Colonic mucosa (tissue), 4 donors: ENCODE measurements at regions not wholly inside any gene's neighbourhood (a gene's known extent, or its start where the extent isn't known, plus 50 kb on each side); places are given as distances from the start of the nearest gene placed in this dataset.

Experiments
- DNase-seq: peaks from one replicate; pipeline ENCODE4 v3.0.0-alpha.2; 2020
- H3K27ac ChIP-seq: fragments of 200-600 bp; one replicate; pipeline ENCODE4 v1.8.0; 2021
- H3K27me3 ChIP-seq: fragments of 200-600 bp; one replicate; pipeline ENCODE4 v1.8.0; 2021
- H3K36me3 ChIP-seq: fragments of 200-600 bp; one replicate; pipeline ENCODE4 v1.8.0; 2021
- H3K4me1 ChIP-seq: fragments of 200-600 bp; one replicate; pipeline ENCODE4 v1.8.0; 2021; ENCODE audit warnings: mild to moderate bottlenecking
- H3K4me3 ChIP-seq: fragments of 200-600 bp; one replicate; pipeline ENCODE4 v1.8.0; 2021
- H3K9ac ChIP-seq, 2 donors: one replicate each; pipeline ENCODE4 v1.7.0; 2013; ENCODE audit warnings: control low read depth in 2 of 2, low read depth in 2 of 2, low read length in 2 of 2
- H3K9me3 ChIP-seq: fragments of 200-600 bp; one replicate; pipeline ENCODE4 v1.8.0; 2021
- intact Hi-C: fragments of 100-400 bp; cut with DNase I; formaldehyde crosslinking; loops from one replicate; pipeline ENCODE4 v1.14.1; 2022
- TF ChIP-seq, protein P1 (sequence below): fragments of 200-600 bp; IDR thresholded peaks from one replicate; pipeline ENCODE4 v1.8.0; 2022; ENCODE audit warnings: antibody characterized with exemption, mild to moderate bottlenecking
- donor health status: healthy.
- donor health status: DM: no; HTN: no; CAD: no.
- donor health status: DM: no; HTN: no; CAD: no.

GRCh38 chr4:57378766-57379165 lies 268.6 kb upstream of the IGFBP7 start:
- no peak for DNase-seq
- Histone ChIP-seq H3K9me3 (no peaks in the 10 kb centered on the region), H3K9ac (no peak overlapping the region), H3K4me1 (no peaks in the 10 kb centered on the region), H3K27ac (no peak overlapping the region), H3K27me3 (no peaks in the 10 kb centered on the region), H3K4me3 (no peak overlapping the region), H3K36me3 (no peaks in the 10 kb centered on the region)
- intact Hi-C loops: no loop called here
- TF ChIP-seq, protein P1, sequence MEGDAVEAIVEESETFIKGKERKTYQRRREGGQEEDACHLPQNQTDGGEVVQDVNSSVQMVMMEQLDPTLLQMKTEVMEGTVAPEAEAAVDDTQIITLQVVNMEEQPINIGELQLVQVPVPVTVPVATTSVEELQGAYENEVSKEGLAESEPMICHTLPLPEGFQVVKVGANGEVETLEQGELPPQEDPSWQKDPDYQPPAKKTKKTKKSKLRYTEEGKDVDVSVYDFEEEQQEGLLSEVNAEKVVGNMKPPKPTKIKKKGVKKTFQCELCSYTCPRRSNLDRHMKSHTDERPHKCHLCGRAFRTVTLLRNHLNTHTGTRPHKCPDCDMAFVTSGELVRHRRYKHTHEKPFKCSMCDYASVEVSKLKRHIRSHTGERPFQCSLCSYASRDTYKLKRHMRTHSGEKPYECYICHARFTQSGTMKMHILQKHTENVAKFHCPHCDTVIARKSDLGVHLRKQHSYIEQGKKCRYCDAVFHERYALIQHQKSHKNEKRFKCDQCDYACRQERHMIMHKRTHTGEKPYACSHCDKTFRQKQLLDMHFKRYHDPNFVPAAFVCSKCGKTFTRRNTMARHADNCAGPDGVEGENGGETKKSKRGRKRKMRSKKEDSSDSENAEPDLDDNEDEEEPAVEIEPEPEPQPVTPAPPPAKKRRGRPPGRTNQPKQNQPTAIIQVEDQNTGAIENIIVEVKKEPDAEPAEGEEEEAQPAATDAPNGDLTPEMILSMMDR: no peak

DNA sequence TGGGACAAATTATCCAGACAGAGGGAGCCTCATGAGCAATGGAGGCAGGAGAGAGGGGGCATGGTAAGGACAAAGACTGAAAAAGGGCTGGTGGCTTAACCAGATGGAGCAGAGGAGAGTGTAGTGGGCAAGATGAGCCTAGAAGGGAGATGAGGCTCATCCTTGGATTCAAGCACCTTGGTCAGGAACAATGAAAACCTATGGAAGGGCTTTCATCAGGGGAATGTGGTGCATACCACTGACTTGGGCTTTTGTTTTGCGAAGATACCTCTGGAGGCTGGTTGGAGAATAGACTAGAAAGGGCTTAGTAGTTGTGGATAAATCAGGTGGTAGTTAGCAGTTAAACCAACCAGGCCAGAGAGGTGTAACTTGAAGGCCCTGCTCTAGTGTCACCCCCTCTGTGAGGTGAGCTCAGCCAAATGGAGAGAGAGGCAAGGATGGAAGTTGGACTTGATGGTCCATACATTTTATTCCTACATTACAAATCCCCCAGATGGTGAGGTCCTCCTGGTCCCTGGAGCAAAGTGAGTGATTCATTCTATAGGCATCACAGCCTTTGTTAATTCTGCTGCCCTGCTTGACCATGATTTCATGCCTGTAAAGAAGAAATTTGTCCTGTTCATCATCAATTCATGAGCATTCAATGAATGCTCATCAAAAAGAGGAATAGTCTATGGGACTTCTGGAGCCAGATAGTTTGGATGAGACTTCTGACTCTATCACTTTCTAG lies 264.8 kb upstream of the IGFBP7 start:
- no peak overlapping the region for H3K4me3 ChIP-seq
- no peaks in the 10 kb centered on the region for H3K36me3 ChIP-seq
- H3K4me1 ChIP-seq: no peaks in the 10 kb centered on the region
- H3K9me3 ChIP-seq: no peaks in the 10 kb centered on the region
- intact Hi-C loops: no loop called here
- no peak overlapping the region for H3K27ac ChIP-seq
- no peak overlapping the region for H3K9ac ChIP-seq
- DNase-seq: no peak
- H3K27me3 ChIP-seq: no peaks in the 10 kb centered on the region
- TF ChIP-seq, protein P1: no peak

DNA sequence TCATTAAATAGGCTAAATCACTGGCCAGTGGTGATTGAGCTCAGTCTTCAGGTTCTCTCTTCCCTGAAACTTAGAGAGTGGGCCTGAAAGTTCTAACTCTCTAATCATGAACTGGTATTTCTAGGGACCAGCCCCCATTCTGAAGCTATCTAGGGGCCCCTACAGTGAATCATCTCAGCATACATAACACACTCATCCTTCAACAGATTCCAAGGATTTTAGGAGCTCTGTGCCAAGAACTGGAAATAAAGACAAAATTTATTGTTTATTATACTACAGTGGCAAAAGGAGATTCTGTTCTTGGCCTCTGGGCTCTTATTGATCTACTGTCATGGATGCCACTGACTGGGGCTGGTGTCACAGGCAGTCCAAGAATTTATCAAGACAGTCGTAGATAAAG lies 263.8 kb upstream of the IGFBP7 start:
- Histone ChIP-seq H3K4me1 (no peaks in the 10 kb centered on the region), H3K9ac (no peak overlapping the region), H3K9me3 (no peaks in the 10 kb centered on the region), H3K36me3 (no peaks in the 10 kb centered on the region), H3K27ac (no peak overlapping the region), H3K27me3 (no peaks in the 10 kb centered on the region), H3K4me3 (no peak overlapping the region)
- intact Hi-C loops: no loop called here
- DNase-seq: no peak
- TF ChIP-seq, protein P1: no peak

- Histone ChIP-seq H3K9ac (no peak overlapping the region), H3K36me3 (no peaks in the 10 kb centered on the region), H3K4me3 (no peak overlapping the region), H3K27ac (no peak overlapping the region), H3K27me3 (no peaks in the 10 kb centered on the region), H3K9me3 (no peaks in the 10 kb centered on the region), H3K4me1 (no peaks in the 10 kb centered on the region)
- TF ChIP-seq, protein P1: no peak
- intact Hi-C loops: no loop called here
- DNase-seq: no peak
Observed at GRCh38 chr4:57371671-57372070, 261.5 kb upstream of the IGFBP7 start.

DNA sequence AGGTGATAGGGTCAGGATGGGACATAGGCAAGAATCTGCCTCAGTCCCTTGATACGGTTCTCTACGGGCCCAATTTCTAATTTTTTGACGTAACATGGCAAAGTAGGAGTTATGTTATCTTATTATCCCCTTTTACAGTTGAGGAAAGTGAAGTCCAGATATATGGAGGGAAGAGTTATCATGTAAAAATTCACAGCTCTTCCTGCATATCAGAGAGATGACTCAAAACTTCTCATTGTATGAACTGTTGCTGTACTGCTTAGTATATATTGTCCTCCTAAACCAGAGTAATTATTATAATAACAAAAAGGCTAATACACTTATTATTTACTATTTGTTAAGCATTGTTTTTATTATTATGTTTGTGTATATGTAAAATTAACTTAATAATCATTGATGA lies 260.5 kb upstream of the IGFBP7 start:
- H3K4me3 ChIP-seq: no peak overlapping the region
- no peaks in the 10 kb centered on the region for H3K36me3 ChIP-seq
- H3K9ac ChIP-seq: no peak overlapping the region
- DNase-seq: no peak
- TF ChIP-seq, protein P1: no peak
- no peaks in the 10 kb centered on the region for H3K9me3 ChIP-seq
- intact Hi-C loops: no loop called here
- no peaks in the 10 kb centered on the region for H3K27me3 ChIP-seq
- H3K27ac ChIP-seq: no peak overlapping the region
- no peaks in the 10 kb centered on the region for H3K4me1 ChIP-seq
